ENCODE measurements at regions not wholly inside any gene's neighbourhood (a gene's known extent, or its start where the extent isn't known, plus 50 kb on each side); places are given as distances from the start of the nearest gene placed in this dataset.

GRCh38 chr5:98556712-98557111 is 216.8 kb upstream of the RGMB start:
- TF ChIP-seq ELF4 (CRISPR knock-in tag; IDR thresholded peaks at IDR 0.05; ENCODE audit: low read depth): no peak
- TF ChIP-seq, protein P1, sequence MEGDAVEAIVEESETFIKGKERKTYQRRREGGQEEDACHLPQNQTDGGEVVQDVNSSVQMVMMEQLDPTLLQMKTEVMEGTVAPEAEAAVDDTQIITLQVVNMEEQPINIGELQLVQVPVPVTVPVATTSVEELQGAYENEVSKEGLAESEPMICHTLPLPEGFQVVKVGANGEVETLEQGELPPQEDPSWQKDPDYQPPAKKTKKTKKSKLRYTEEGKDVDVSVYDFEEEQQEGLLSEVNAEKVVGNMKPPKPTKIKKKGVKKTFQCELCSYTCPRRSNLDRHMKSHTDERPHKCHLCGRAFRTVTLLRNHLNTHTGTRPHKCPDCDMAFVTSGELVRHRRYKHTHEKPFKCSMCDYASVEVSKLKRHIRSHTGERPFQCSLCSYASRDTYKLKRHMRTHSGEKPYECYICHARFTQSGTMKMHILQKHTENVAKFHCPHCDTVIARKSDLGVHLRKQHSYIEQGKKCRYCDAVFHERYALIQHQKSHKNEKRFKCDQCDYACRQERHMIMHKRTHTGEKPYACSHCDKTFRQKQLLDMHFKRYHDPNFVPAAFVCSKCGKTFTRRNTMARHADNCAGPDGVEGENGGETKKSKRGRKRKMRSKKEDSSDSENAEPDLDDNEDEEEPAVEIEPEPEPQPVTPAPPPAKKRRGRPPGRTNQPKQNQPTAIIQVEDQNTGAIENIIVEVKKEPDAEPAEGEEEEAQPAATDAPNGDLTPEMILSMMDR (IDR thresholded peaks at IDR 0.05): no peak
- TF ChIP-seq NFE2L1 (CRISPR knock-in tag; IDR thresholded peaks at IDR 0.05): no peak
- TF ChIP-seq NFYB (CRISPR knock-in tag; conservative IDR thresholded peaks at IDR 0.05; ENCODE audit: low read depth): no peak
- no peak for TF ChIP-seq NR2C2 (CRISPR knock-in tag; IDR thresholded peaks at IDR 0.05)
- TF ChIP-seq, protein P2, sequence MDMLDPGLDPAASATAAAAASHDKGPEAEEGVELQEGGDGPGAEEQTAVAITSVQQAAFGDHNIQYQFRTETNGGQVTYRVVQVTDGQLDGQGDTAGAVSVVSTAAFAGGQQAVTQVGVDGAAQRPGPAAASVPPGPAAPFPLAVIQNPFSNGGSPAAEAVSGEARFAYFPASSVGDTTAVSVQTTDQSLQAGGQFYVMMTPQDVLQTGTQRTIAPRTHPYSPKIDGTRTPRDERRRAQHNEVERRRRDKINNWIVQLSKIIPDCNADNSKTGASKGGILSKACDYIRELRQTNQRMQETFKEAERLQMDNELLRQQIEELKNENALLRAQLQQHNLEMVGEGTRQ (CRISPR knock-in tag; IDR thresholded peaks at IDR 0.05): no peak
- no peak for TF ChIP-seq E2F4 (CRISPR knock-in tag; IDR thresholded peaks at IDR 0.05; ENCODE audit: borderline replicate concordance, low read depth)

All from WTC11 (cell line).